ENCODE measurements at regions not wholly inside any gene's neighbourhood (a gene's known extent, or its start where the extent isn't known, plus 50 kb on each side); places are given as distances from the start of the nearest gene placed in this dataset.
"Not testable (repeated sequence)": the region's sequence is repeated elsewhere in the genome, so short reads cannot be mapped to it uniquely, and the experiment has no call there.

DNA sequence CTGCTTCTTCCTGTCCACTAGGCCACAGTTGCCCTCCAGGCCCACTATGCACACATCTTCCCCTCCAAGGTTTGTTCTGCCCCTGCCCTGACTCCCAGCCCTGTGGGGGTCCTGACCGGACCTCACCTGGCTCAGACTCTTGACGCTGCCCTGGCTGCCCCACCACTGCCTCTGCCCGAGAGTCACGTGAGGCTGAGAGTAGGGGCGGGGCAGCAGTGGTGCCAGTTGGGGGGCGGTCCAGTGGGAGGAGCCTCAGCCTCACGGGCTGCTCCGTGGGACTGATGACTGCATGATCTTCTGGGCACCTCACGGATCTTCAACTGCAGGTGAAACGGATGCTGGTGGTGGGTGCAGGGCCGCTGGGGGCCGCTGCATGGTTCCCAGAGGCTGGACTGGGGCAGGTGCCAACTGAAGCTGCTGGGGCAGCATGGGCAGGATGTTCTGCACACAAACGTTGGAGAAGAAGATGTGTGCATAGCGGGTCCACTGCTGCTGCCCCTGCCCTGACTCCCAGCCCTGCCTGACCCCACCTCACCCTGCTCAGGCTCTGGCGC, 77.6 kb downstream of the HHIPL2 start:
- not testable (repeated sequence) for H3K9me3 ChIP-seq (replicated peaks); H3K4me1 ChIP-seq (replicated peaks); H3K4me3 ChIP-seq; H3K36me3 ChIP-seq; DNase-seq (ENCODE audit: low read depth in 1 of 2, low spot score in 2 of 2); H3K27me3 ChIP-seq (replicated peaks); H3K27ac ChIP-seq

DNA sequence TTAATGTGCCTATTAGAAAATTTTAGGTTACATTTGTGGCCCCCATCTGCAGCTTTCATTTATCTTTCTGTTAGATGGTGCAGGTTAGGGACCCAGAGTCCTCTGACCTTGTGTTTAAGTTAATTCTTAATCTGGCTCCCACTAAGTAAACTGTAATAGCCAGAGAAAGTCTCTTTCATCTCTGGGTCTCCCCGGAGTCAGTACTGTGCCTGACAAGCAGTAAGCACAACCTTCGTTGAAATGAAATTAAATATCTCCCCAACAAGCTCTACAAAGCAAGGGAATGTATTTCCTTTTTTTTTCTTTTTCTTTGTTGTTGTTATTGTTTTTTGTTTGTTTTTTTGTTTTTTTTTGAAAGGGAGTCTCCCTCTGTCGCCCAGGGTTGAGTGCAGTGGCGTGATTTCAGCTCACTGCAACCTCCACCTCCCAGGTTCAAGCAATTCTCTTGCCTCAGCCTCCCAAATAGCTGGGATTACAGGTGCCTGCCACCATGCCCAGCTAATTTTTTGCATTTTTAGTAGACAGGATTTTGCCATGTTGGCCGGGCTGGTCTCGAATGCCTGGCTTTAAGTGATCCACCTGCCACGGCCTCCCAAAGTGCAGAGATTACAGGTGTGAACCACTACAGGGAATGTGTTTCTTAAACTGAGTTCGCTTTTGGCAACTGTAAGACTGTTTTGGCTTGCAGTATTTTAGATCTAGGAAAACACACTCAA, 81.6 kb downstream of the HHIPL2 start:
- Histone ChIP-seq H3K9me3 (replicated peaks) (no peaks in the 10 kb centered on the region), H3K27me3 (replicated peaks) (no peaks in the 10 kb centered on the region), H3K36me3 (no peaks in the 10 kb centered on the region), H3K27ac (peak overlapping the region; percentile 89), H3K4me1 (replicated peaks) (peaks cover 8% of the 10 kb centered on the region), H3K4me3 (no peak overlapping the region)
- DNase-seq (ENCODE audit: low read depth in 1 of 2, low spot score in 2 of 2): no peak

DNA sequence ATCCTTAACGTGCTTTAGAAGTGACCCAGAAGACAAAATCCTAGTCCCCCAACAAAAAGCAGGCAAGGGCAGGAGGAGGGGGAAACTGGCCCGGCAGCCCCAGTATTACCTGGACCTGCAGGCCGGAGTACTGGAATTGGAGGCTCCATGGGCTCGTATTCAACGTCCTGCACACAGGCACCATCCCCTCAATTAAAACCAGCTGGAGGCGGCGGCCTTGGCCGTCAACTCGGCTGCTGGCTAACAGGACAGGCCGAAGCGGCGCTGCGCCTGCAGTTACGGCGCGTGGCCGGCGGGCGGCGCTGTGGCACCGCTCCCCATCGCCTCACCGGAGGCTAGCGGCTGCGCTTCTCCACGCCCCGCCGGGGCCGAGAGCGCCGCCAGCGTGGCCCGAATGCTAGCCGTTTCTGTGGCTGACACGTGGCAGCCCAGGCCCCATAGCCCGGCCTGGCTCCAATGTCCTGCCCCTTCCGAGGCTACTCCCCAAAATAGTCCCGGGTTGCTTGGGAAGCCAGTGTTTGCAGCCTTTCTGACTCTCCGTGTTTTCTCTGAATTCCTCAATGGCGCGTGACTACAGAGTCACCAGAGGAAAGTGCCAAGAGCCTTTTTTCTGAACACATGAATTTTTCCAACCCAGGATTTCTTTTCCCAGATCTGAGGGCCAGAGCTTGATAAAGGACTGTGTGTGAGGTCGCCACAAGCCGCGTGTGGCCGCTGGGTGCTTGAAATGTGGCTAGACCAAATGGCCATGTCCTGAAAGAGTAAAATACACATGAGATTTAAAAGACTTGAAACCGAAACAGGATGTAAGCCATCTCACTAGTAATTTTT, 82.5 kb downstream of the HHIPL2 start:
- peak; percentile 92 to 96 for DNase-seq (ENCODE audit: low read depth in 1 of 2, low spot score in 2 of 2)
- Histone ChIP-seq H3K36me3 (no peaks in the 10 kb centered on the region), H3K4me1 (replicated peaks) (peaks cover 8% of the 10 kb centered on the region), H3K9me3 (replicated peaks) (no peaks in the 10 kb centered on the region), H3K27me3 (replicated peaks) (no peaks in the 10 kb centered on the region), H3K27ac (peak overlapping the region; percentile 89), H3K4me3 (peak overlapping the region; percentile 32)

DNA sequence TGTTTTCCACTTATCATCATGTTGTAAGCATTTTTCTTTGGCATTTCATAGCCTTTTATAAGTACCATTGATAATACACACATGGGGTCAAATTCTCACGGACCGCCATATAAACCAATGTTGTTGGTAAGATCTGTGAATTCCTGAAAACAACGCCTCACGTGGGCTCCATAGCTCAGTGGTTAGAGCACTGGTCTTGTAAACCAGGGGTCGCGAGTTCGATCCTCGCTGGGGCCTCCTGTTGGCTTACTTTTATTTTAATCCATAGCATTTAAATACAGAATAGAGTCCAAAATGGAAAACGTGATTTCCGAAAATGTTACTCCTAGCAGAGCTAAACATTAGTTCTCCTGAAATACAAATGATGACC, 83.1 kb downstream of the HHIPL2 start:
- Histone ChIP-seq H3K4me3 (peak overlapping the region; percentile 32), H3K4me1 (replicated peaks) (peaks cover 8% of the 10 kb centered on the region), H3K36me3 (no peaks in the 10 kb centered on the region), H3K27me3 (replicated peaks) (no peaks in the 10 kb centered on the region), H3K27ac (0 out of 2 replicates have a peak overlapping the region, but pooled peaks have one; percentile 89), H3K9me3 (replicated peaks) (no peaks in the 10 kb centered on the region)
- DNase-seq (ENCODE audit: low read depth in 1 of 2, low spot score in 2 of 2): peak in 1 of 2 experiments; percentile 76

DNA sequence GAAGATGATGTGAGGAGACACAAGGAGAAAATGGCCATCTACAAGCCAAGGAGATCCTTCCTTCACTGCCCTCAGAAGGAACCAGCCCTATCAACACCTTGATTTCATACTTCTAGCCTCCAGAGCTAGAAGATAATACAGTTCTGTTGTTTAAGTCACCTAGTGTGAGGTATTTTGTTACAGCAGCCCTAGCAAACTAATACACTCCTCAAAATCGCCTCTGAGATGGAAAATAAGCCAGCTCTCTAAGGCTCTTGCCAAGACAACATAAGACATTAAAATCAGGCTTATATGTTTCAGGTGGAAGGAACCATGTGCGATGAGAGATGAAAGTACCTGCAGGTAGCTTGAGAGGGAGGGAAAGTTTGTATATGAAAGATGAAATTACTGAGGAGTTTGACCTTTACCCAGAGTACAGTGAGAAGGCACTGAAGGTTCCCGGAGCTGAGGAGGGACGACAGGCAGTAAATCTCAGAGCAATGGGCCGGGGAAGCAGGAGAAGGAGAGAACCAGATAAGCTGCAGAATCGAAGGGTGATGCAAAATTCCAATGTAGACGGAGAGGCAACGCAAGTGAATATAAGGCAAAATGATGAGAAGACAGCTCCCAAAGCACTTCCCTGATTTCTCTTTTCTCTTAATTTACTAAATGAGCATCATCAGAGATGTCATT, 84.7 kb downstream of the HHIPL2 start:
- Histone ChIP-seq H3K27ac (no peak overlapping the region), H3K9me3 (replicated peaks) (0 out of 2 replicates have a peak, but pooled peaks cover under 1% of the 10 kb centered on the region), H3K36me3 (no peaks in the 10 kb centered on the region), H3K27me3 (replicated peaks) (no peaks in the 10 kb centered on the region), H3K4me1 (replicated peaks) (peaks cover 8% of the 10 kb centered on the region), H3K4me3 (no peak overlapping the region)
- no peak for DNase-seq (ENCODE audit: low read depth in 1 of 2, low spot score in 2 of 2)

DNA sequence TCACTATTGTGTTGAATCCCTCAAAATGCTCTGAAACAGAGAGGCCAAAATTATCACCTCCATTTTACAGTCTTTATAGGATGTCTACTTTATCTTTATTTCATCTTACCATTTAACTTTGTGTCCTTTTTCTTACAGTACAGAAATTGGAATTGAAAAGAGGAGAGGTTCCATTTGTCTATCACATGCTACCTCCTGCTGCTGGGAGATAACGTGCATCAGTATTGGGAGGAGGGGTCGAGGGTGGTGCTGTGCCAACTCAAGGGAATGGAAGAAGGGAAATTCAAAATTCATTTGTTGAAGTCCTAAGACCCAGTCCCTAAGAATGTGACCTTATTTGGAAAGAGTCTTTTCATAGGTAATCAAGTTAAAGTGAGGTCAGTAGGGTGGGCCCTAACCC, 85.3 kb downstream of the HHIPL2 start:
- Histone ChIP-seq H3K4me3 (no peak overlapping the region), H3K9me3 (replicated peaks) (peaks cover 5% of the 10 kb centered on the region), H3K27ac (no peak overlapping the region), H3K36me3 (no peaks in the 10 kb centered on the region), H3K27me3 (replicated peaks) (no peaks in the 10 kb centered on the region), H3K4me1 (replicated peaks) (peaks cover 8% of the 10 kb centered on the region)
- DNase-seq (ENCODE audit: low read depth in 1 of 2, low spot score in 2 of 2): no peak

DNA sequence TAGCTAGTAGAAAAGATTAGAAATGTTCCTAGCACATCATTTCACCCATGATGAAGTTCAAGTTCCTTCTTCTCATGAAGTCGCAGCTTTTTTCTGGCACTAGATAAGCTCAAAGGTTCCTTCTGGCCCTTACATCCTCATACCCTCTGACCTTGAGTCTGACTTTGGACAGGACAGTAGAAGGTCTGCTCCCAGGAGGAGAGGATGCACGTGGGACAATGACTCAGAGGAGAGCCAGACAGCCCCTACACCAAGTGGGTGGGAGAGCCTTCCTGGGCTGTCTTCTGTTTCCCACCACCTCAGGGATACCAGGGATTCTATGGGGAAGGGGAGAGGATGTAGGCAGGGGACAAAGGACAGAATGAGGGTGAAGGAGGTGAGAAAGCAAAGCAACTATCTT, 86.0 kb downstream of the HHIPL2 start:
- Histone ChIP-seq H3K36me3 (no peaks in the 10 kb centered on the region), H3K9me3 (replicated peaks) (peaks cover 12% of the 10 kb centered on the region), H3K4me1 (replicated peaks) (peaks cover 8% of the 10 kb centered on the region), H3K27me3 (replicated peaks) (no peaks in the 10 kb centered on the region), H3K4me3 (no peak overlapping the region), H3K27ac (no peak overlapping the region)
- DNase-seq (ENCODE audit: low read depth in 1 of 2, low spot score in 2 of 2): no peak

DNA sequence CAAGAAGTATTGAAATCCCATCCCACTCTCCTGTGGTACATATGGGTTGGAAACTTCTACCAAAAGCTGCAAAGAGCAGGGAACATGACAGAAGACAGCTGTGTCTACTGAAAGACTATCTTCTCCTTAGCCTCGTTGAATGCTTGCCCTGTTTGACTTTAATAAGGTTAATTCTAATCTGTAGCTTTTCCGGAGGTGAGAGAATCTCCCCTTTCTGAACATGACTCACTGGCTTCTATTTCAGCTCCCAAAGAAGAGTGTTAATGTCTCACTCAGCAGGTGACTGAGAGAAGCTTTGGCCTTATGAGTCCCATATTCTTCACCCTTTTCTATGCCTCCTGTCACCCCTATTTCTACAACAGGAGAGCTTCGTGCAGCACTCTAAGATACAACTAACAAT, 88.3 kb downstream of the HHIPL2 start:
- Histone ChIP-seq H3K36me3 (no peaks in the 10 kb centered on the region), H3K4me3 (no peak overlapping the region), H3K27ac (no peak overlapping the region), H3K9me3 (replicated peaks) (peaks cover 12% of the 10 kb centered on the region), H3K4me1 (replicated peaks) (peaks cover 9% of the 10 kb centered on the region), H3K27me3 (replicated peaks) (no peaks in the 10 kb centered on the region)
- DNase-seq (ENCODE audit: low read depth in 1 of 2, low spot score in 2 of 2): no peak

DNA sequence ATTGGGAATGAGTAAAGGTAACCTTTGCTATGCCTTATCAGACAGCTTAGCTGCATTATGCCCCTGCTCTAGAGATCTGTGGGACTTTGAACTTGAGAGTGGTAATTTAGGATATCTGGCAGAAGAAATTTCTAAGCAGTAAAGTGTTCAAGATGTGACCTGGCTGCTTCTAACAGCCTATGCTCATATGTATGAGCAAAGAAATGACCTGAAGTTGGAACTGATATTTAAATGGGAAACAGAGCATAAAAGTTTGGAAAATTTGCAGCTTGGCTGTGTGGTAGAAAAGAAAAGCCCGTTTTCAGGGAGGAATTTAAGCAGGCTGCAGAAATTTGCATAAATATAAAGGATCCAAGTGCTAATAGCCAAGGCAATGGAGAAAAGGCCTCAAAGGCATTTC, 90.4 kb downstream of the HHIPL2 start:
- Histone ChIP-seq H3K4me3 (no peak overlapping the region), H3K9me3 (replicated peaks) (peaks cover 12% of the 10 kb centered on the region), H3K36me3 (no peaks in the 10 kb centered on the region), H3K4me1 (replicated peaks) (peaks cover 11% of the 10 kb centered on the region), H3K27ac (no peak overlapping the region), H3K27me3 (replicated peaks) (no peaks in the 10 kb centered on the region)
- no peak for DNase-seq (ENCODE audit: low read depth in 1 of 2, low spot score in 2 of 2)

DNA sequence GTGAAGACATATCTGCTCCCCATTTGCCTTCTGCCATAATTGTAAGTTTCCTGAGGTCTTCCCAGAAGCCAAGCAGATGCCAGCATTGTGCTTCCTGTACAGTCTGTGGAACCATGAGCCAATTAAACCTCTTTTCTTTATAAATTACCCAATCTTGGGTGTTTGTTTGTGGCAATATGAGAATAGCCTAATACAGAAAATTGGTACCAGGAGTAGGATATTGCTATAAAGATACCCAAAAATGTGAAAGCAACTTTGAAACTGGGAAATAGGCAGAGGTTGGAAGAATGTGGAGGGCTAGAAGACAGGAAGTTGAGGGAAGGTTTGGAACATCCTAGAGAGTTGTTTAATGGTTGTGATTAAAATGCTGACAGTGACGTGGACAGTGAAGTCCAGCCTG, 90.8 kb downstream of the HHIPL2 start:
- no peaks in the 10 kb centered on the region for H3K27me3 ChIP-seq (replicated peaks)
- H3K36me3 ChIP-seq: no peaks in the 10 kb centered on the region
- H3K4me1 ChIP-seq (replicated peaks): peaks cover 11% of the 10 kb centered on the region
- peaks cover 12% of the 10 kb centered on the region for H3K9me3 ChIP-seq (replicated peaks)
- DNase-seq (ENCODE audit: low read depth in 1 of 2, low spot score in 2 of 2): no peak
- no peak overlapping the region for H3K4me3 ChIP-seq
- H3K27ac ChIP-seq: no peak overlapping the region

- DNase-seq (ENCODE audit: low read depth in 1 of 2, low spot score in 2 of 2): peak; percentile 85
- Histone ChIP-seq H3K27ac (peak overlapping the region; percentile 33; the same call in 1 of the 2 replicates), H3K4me3 (peak overlapping the region; percentile 15), H3K27me3 (replicated peaks) (no peaks in the 10 kb centered on the region), H3K36me3 (no peaks in the 10 kb centered on the region), H3K4me1 (replicated peaks) (peaks cover 14% of the 10 kb centered on the region), H3K9me3 (replicated peaks) (peaks cover 12% of the 10 kb centered on the region)
These were observed 92.6 kb downstream of the HHIPL2 start for GRCh38 chr1:222455188-222455879.

GRCh38 chr1:222454782-222455181, 93.1 kb downstream of the HHIPL2 start:
- Histone ChIP-seq H3K27me3 (replicated peaks) (no peaks in the 10 kb centered on the region), H3K4me3 (no peak overlapping the region), H3K4me1 (replicated peaks) (peaks cover 19% of the 10 kb centered on the region), H3K27ac (no peak overlapping the region), H3K36me3 (no peaks in the 10 kb centered on the region), H3K9me3 (replicated peaks) (peaks cover 12% of the 10 kb centered on the region)
- DNase-seq (ENCODE audit: low read depth in 1 of 2, low spot score in 2 of 2): no peak

- no peak for DNase-seq (ENCODE audit: low read depth in 1 of 2, low spot score in 2 of 2)
- Histone ChIP-seq H3K27ac (no peak overlapping the region), H3K9me3 (replicated peaks) (peaks cover 12% of the 10 kb centered on the region), H3K4me1 (replicated peaks) (peaks cover 25% of the 10 kb centered on the region), H3K4me3 (no peak overlapping the region), H3K36me3 (no peaks in the 10 kb centered on the region), H3K27me3 (replicated peaks) (no peaks in the 10 kb centered on the region)
These were observed 93.7 kb downstream of the HHIPL2 start for GRCh38 chr1:222454186-222454585.
